ENCODE measurements at regions not wholly inside any gene's neighbourhood (a gene's known extent, or its start where the extent isn't known, plus 50 kb on each side); places are given as distances from the start of the nearest gene placed in this dataset.

- TF ChIP-seq POLR2A (IDR thresholded peaks at IDR 0.05): no peak
- no peak for TF ChIP-seq CTCF (IDR thresholded peaks at IDR 0.05)
Observed at GRCh38 chr7:41416208-41416595, 286.7 kb downstream of the INHBA start.

All from stomach (tissue), 4 donors.